DND-41 (cell line): ENCODE measurements at regions not wholly inside any gene's neighbourhood (a gene's known extent, or its start where the extent isn't known, plus 50 kb on each side); places are given as distances from the start of the nearest gene placed in this dataset.
"Not testable (repeated sequence)": the region's sequence is repeated elsewhere in the genome, so short reads cannot be mapped to it uniquely, and the experiment has no call there.

ENCODE experiments used
- EZH2 ChIP-seq: IDR thresholded peaks from 3 replicates; pipeline ENCODE4 v1.6.1; 2012; ENCODE audit warnings: borderline replicate concordance, low read depth, mild to moderate bottlenecking, moderate library complexity, low read length, inconsistent platforms; ENCODE audit not compliant: severe bottlenecking
- TF ChIP-seq, protein P1 (sequence below): IDR thresholded peaks from 2 replicates; pipeline ENCODE4 v1.5.1; 2012; ENCODE audit warnings: borderline replicate concordance, low read length, moderate library complexity, mild to moderate bottlenecking; ENCODE audit not compliant: poor library complexity, severe bottlenecking; ENCODE audit errors: extremely low read depth

DNA sequence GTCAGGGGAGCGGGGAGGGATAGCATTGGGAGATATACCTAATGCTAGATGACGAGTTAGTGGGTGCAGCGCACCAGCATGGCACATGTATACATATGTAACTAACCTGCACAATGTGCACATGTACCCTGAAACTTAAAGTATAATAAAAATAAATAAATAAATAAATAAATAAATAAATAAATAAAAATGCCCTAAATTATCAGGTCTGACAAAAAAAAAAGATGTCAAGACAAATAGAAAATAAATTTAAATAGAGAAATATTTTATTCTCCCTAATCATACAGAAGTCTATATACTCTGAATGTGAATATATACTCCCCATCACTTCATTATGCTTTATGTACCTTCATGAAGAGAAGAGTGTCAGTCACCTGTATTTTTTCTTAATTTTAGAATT, 420.0 kb upstream of the PTCHD4 start:
- TF ChIP-seq, protein P1, sequence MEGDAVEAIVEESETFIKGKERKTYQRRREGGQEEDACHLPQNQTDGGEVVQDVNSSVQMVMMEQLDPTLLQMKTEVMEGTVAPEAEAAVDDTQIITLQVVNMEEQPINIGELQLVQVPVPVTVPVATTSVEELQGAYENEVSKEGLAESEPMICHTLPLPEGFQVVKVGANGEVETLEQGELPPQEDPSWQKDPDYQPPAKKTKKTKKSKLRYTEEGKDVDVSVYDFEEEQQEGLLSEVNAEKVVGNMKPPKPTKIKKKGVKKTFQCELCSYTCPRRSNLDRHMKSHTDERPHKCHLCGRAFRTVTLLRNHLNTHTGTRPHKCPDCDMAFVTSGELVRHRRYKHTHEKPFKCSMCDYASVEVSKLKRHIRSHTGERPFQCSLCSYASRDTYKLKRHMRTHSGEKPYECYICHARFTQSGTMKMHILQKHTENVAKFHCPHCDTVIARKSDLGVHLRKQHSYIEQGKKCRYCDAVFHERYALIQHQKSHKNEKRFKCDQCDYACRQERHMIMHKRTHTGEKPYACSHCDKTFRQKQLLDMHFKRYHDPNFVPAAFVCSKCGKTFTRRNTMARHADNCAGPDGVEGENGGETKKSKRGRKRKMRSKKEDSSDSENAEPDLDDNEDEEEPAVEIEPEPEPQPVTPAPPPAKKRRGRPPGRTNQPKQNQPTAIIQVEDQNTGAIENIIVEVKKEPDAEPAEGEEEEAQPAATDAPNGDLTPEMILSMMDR: not testable (repeated sequence)
- TF ChIP-seq EZH2: not testable (repeated sequence)
